Heart right ventricle (tissue), 16 donors: ENCODE measurements at regions not wholly inside any gene's neighbourhood (a gene's known extent, or its start where the extent isn't known, plus 50 kb on each side); places are given as distances from the start of the nearest gene placed in this dataset.

Source experiments
- ATAC-seq, 8 donors: fragments of 200-7000 bp; cut with Tn5 transposase; one replicate each; pipeline ENCODE4 v1.9.1; 2020; ENCODE audit warnings: mild to moderate bottlenecking in 8 of 8, moderate library complexity in 8 of 8, moderate number of reproducible peaks in 1 of 8
- DNase-seq, 2 donors: peaks; one replicate each; pipeline ENCODE4 v3.0.0-alpha.2; 2020
- H3K27ac ChIP-seq, 10 donors: fragments of 200-600 bp; sonication (generic) in 2 of 10; one replicate each; pipeline versions ENCODE4 v1.5.0 to v1.8.0; 2020 to 2022; ENCODE audit warnings: mild to moderate bottlenecking in 3 of 10
- H3K27me3 ChIP-seq, 7 donors: fragments of 200-600 bp; one replicate each; pipeline ENCODE4 v1.8.0; 2021 to 2022; ENCODE audit warnings: mild to moderate bottlenecking in 2 of 7
- H3K36me3 ChIP-seq, 9 donors: fragments of 200-600 bp; sonication (generic) in 1 of 9; one replicate each; pipeline versions ENCODE4 v1.5.0 to v1.8.0; 2020 to 2022; ENCODE audit warnings: mild to moderate bottlenecking in 2 of 9
- H3K4me1 ChIP-seq, 9 donors: fragments of 200-600 bp; sonication (generic) in 1 of 9; one replicate each; pipeline versions ENCODE4 v1.5.0 to v1.8.0; 2020 to 2022; ENCODE audit warnings: mild to moderate bottlenecking in 4 of 9
- H3K4me3 ChIP-seq, 10 donors: fragments of 200-600 bp; sonication (generic) in 2 of 10; one replicate each; pipeline versions ENCODE4 v1.5.0 to v1.8.0; 2020 to 2022; ENCODE audit warnings: mild to moderate bottlenecking in 7 of 10, moderate library complexity in 2 of 10
- H3K9me3 ChIP-seq, 11 donors: fragments of 200-600 bp in 10 of 11; sonication (generic) in 2 of 11; one replicate each; pipeline versions ENCODE4 v1.5.0 to v1.8.0; 2013 to 2022; ENCODE audit warnings: mild to moderate bottlenecking in 2 of 11, control low read depth in 1 of 11, moderate library complexity in 1 of 11
- WGBS, 2 donors: extraction: QIAGEN DNeasy Blood & Tissue Kit; methylation state at CpG; one replicate each; pipeline ENCODE4 v1.1.7; 2013; ENCODE audit warnings: inconsistent platforms in 1 of 2; 5-methylcytosine and 5-hydroxymethylcytosine counted together
- intact Hi-C, 10 donors: fragments of 100-400 bp; cut with DNase I; formaldehyde crosslinking; loops; one replicate each; pipeline versions ENCODE4 v1.11.1 to v1.14.2; 2022
- TF ChIP-seq, protein P1 (sequence below), 9 donors: fragments of 200-600 bp; sonication (generic) in 2 of 9; IDR thresholded peaks; one replicate each; pipeline versions ENCODE4 v1.5.0 to v1.8.0; 2021 to 2022; ENCODE audit warnings: antibody characterized with exemption in 9 of 9, mild to moderate bottlenecking in 5 of 9, moderate library complexity in 1 of 9
- donor health status: Arrhythmogenic right ventricular cardiomyopathy.
- donor health status: ischemic (EF 13 %, LVEDD 7.1; RV severe dilation, severe dysfunction).
- donor health status: healthy with polysubstance abuse.
- donor health status: DM: no; HTN: yes; CAD: no.
- donor health status: DM: no; HTN: no; CAD: no.
- donor health status: ischemic (EF 25% LVEDD 6.9; RV normal size, moderate dysfunction).
- donor health status: ischemic (EF 25% LVEDD 5.7; RV mildly dilated, moderate dysfunction).
- donor health status: healthy.
- donor health status: DM: yes; HTN: yes; CAD: no.
- donor health status: Ischemic cardiomyopathy.
- donor health status: ischemic (EF 35%, LVEDD 5.7; RV mildly dilated, moderate dysfunction).
- donor health status: nonischemic (EF 11% LVEDD 7.7; RV severe dilation, severe dysfunction).
- donor health status: DM: yes; HTN: yes; CAD: no.
- donor health status: PGD.
- donor health status: ischemic (EF 29% LVEDD 5.4; RV normal size, mild dysfunction).
- donor health status: nonischemic (EF 23%, LVEDD 6.1; RV moderate dilation, normal function).

DNA sequence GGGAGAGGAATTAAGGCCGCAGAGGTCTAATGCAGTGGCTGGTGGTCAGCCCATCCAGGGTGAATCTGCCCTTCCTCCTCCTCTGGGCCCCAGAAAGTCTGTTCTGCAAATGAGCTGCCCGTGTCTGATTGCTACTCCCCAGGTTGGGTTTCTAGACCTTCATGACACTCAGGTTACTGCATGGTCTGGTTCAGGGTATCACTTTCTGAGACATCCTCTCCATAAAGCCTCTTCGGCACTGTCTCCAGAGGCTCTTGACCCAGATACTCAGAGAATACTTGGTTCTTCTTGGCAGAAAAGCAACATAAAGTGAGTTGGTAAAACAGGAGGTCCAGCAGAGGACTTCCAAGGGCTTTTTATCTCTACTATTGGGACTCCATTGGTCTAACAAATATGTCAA is 62.5 kb upstream of the GDNF start:
- H3K4me1 ChIP-seq: peaks cover 0 to 12% (median 4%) of the 10 kb centered on the region in 9 donors
- TF ChIP-seq, protein P1, sequence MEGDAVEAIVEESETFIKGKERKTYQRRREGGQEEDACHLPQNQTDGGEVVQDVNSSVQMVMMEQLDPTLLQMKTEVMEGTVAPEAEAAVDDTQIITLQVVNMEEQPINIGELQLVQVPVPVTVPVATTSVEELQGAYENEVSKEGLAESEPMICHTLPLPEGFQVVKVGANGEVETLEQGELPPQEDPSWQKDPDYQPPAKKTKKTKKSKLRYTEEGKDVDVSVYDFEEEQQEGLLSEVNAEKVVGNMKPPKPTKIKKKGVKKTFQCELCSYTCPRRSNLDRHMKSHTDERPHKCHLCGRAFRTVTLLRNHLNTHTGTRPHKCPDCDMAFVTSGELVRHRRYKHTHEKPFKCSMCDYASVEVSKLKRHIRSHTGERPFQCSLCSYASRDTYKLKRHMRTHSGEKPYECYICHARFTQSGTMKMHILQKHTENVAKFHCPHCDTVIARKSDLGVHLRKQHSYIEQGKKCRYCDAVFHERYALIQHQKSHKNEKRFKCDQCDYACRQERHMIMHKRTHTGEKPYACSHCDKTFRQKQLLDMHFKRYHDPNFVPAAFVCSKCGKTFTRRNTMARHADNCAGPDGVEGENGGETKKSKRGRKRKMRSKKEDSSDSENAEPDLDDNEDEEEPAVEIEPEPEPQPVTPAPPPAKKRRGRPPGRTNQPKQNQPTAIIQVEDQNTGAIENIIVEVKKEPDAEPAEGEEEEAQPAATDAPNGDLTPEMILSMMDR (IDR thresholded peaks at IDR 0.05): no peak
- no peak for ATAC-seq
- H3K27ac ChIP-seq: no peak overlapping the region
- no peaks in the 10 kb centered on the region for H3K36me3 ChIP-seq
- intact Hi-C loops: loop anchor here in 1 of 10 donors (5.0 kb wide), 1 partner anchor 65 kb away; no protein-coding TSS in a partner anchor
- 78 to 85% methylated on average over 3 of the region's 3 CpGs for WGBS, 2 donors
- H3K4me3 ChIP-seq: no peak overlapping the region
- no peaks in the 10 kb centered on the region for H3K27me3 ChIP-seq
- H3K9me3 ChIP-seq: peaks cover 0 to 4% (median 0%) of the 10 kb centered on the region in 11 donors
- DNase-seq: no peak

DNA sequence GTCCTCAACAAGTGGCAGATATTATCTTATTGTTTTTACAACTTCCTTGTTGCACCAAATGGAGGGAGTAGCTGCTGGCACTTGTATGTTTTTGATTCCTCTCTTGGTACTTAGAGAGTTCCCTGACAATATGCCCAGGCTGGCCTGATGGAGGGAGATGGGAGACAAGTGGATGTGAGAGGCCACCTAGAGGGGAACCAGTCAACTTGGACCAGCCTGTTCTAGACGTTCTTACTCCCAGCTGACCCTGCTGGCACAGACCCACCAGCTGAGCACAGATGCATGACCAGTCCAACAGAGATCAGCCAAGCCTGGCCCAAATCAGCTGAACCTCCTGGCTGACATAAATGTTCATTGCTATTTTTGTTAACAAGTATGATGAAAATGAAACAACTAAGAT is 60.9 kb upstream of the GDNF start:
- peak; percentile 85 to 97 (median 92) for ATAC-seq
- Histone ChIP-seq H3K4me1 (peaks cover 0 to 12% (median 4%) of the 10 kb centered on the region in 9 donors), H3K36me3 (no peaks in the 10 kb centered on the region), H3K27ac (no peak overlapping the region), H3K27me3 (no peaks in the 10 kb centered on the region), H3K4me3 (no peak overlapping the region), H3K9me3 (peaks cover 0 to 4% (median 0%) of the 10 kb centered on the region in 11 donors)
- TF ChIP-seq, protein P1 (IDR thresholded peaks at IDR 0.05): peak in 4 of 9 donors; percentile 15 to 38 (median 26)
- DNase-seq: peak; percentile 69 to 77
- intact Hi-C loops: loop anchor here in 1 of 10 donors (5.0 kb wide), 1 partner anchor 63 kb away; no protein-coding TSS in a partner anchor
- WGBS, 2 donors: 0% methylated on average over 1 of the region's 1 CpG

DNA sequence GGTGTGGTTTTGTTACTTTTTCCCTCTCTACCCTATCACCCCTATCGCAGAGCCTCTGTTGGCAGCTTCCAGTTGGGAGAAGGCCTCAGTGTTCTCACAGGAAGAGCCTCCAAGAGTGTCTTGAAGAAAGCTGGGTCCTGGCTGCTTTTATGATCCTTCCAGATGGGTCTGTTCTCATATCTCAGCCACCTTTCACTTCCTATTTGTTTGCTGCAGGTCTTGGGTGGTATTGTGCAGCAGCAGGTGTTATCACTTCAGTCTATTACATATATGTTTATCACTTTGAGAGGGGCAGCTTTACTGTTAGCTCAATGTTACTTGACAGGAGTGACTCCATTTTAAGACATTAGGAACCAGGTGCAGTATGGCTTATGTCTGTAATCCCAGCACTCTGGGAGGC is 59.2 kb upstream of the GDNF start:
- TF ChIP-seq, protein P1 (IDR thresholded peaks at IDR 0.05): no peak
- H3K4me3 ChIP-seq: no peak overlapping the region
- DNase-seq (no peak), ATAC-seq (no peak)
- H3K27ac ChIP-seq: no peak overlapping the region
- intact Hi-C loops: no loop called here
- WGBS, 2 donors: 92% methylated on average over 1 of the region's 1 CpG
- no peaks in the 10 kb centered on the region for H3K36me3 ChIP-seq
- no peaks in the 10 kb centered on the region for H3K27me3 ChIP-seq
- H3K9me3 ChIP-seq: peaks cover 0 to 9% (median 0%) of the 10 kb centered on the region in 11 donors
- peaks cover 0 to 12% (median 4%) of the 10 kb centered on the region in 9 donors for H3K4me1 ChIP-seq

DNA sequence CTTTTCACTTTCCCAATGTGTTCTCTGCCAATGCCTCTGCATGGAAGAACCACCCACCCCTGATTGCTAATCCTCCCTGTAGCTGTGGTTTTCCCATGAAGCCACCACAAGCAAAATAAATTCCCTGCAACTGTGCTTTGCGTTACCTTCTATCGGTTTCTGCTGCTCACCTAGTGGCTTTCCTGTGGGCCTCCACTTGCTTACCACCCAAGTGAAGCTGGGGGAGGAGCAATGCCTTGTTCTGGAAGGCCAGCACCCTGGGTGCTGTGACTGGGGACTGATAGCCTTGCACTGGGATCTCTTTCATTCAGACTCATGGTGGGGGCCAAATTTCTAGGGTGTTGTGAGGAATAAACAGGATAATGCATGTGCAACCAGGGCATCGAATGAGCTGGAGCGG is 56.3 kb upstream of the GDNF start:
- H3K27me3 ChIP-seq: no peaks in the 10 kb centered on the region
- no peaks in the 10 kb centered on the region for H3K36me3 ChIP-seq
- TF ChIP-seq, protein P1 (IDR thresholded peaks at IDR 0.05): no peak
- no peak overlapping the region for H3K4me3 ChIP-seq
- intact Hi-C loops: no loop called here
- no peak for ATAC-seq
- peaks cover 0 to 12% (median 5%) of the 10 kb centered on the region in 9 donors for H3K4me1 ChIP-seq
- WGBS, 2 donors: 59 to 65% methylated on average over 4 of the region's 4 CpGs
- peaks cover 0 to 7% (median 0%) of the 10 kb centered on the region in 11 donors for H3K9me3 ChIP-seq
- no peak overlapping the region for H3K27ac ChIP-seq
- DNase-seq: no peak
